ENCODE measurements at regions not wholly inside any gene's neighbourhood (a gene's known extent, or its start where the extent isn't known, plus 50 kb on each side); places are given as distances from the start of the nearest gene placed in this dataset.

DNA sequence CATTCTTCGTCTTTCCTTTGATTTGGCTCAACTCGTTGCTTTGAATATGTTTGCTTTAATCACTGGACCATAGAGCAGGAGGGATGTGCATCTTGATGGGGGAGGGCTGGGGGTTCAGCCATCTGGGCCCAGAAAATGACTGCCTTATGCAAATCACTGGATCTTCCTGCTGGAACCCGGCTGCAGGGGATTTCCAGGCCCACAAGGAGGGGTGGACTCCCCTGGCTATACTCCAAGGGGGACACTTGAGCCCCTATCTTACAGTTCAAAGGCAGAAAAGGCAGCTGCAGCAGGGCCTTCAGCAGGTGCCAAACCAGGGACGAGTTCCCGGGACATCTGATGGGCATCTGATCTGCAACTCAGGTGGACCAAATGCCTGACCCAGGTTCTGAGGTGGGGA, 122.5 kb downstream of the DICER1 start:
- no peak overlapping the region for H3K4me3 ChIP-seq (ENCODE audit: low read length)
- no peak overlapping the region for H3K4me2 ChIP-seq (ENCODE audit: low read length)
- H3K9ac ChIP-seq (ENCODE audit: low read depth, low read length), result no peak overlapping the region
- no peaks in the 10 kb centered on the region for H3K9me3 ChIP-seq (replicated peaks; ENCODE audit: low read length)
- no peaks in the 10 kb centered on the region for H3K36me3 ChIP-seq (ENCODE audit: insufficient read depth, low read length)
- no peaks in the 10 kb centered on the region for H3K27me3 ChIP-seq (ENCODE audit: control insufficient read depth, insufficient read depth, low read length)
- H3K4me1 ChIP-seq (ENCODE audit: control insufficient read depth, insufficient read depth, low read length), result no peaks in the 10 kb centered on the region

DNA sequence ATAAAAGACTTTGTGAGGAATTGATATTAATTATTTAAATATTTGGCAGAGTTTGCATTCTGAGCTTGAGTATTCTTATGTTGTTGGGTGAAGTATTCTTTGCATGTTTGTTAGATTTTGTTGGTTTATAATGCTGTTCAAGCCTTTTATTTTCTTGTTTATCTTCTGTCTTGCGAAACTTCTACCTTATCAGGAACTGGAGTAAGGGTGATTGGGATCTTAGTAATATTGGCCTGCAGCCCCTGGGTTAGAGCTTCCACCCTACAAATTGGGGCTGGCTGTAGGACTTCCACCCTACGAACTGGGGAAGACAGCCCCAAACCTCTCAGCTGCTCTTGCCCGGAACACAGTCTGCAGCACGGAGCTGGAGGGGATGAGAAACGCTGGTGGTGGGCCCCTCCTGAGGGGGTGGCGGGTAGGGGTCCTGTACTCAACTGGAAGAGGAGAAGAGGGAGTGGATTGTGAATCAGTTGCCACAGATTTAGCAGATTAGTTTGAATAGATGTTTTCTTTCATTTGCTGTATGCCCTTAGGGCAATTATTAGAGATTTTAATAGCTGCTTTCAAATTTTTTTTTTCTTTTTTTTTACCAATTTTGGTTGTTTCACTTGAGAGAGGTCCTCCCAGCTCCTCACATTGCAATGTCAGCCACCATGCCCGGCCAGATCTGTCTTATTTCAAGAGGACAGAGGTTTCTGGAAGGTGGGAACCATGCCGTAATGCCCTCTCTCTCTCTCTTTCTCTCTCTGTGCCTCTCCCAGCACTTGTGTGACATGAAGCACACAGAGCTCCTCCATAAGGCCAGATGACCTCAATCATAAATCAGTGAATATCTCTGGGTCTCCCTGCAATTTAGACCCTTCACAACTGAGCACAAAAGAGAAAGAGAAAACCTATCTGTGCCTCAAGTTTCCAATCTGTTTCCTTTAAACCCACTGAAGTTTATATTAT, 123.4 kb downstream of the DICER1 start:
- Histone ChIP-seq H3K4me1 (ENCODE audit: control insufficient read depth, insufficient read depth, low read length) (no peaks in the 10 kb centered on the region), H3K36me3 (ENCODE audit: insufficient read depth, low read length) (no peaks in the 10 kb centered on the region), H3K9ac (ENCODE audit: low read depth, low read length) (no peak overlapping the region), H3K4me2 (ENCODE audit: low read length) (no peak overlapping the region), H3K27me3 (ENCODE audit: control insufficient read depth, insufficient read depth, low read length) (no peaks in the 10 kb centered on the region), H3K4me3 (ENCODE audit: low read length) (no peak overlapping the region), H3K9me3 (replicated peaks; ENCODE audit: low read length) (no peaks in the 10 kb centered on the region)

DNA sequence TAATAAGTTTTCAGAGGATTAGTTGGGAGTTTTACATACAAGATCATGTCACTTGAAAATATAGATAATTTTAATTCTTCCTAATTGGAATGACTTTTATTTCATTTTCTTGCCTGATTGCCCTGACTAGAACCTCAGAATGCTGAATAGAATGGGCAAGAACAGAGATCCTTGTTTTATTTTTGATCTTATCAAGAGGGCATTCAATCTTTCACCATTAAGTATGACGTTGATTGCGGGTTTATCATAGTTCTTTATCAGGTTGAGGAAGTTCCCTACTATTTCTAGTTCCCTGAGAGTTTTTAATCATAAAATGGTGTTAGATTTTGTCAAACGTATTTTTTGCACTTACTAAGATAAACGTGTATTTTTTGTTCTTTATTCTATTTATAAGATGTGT, 124.3 kb downstream of the DICER1 start:
- Histone ChIP-seq H3K4me3 (ENCODE audit: low read length) (no peak overlapping the region), H3K36me3 (ENCODE audit: insufficient read depth, low read length) (no peaks in the 10 kb centered on the region), H3K4me1 (ENCODE audit: control insufficient read depth, insufficient read depth, low read length) (no peaks in the 10 kb centered on the region), H3K9me3 (replicated peaks; ENCODE audit: low read length) (no peaks in the 10 kb centered on the region), H3K9ac (ENCODE audit: low read depth, low read length) (no peak overlapping the region), H3K27me3 (ENCODE audit: control insufficient read depth, insufficient read depth, low read length) (no peaks in the 10 kb centered on the region), H3K4me2 (ENCODE audit: low read length) (no peak overlapping the region)

DNA sequence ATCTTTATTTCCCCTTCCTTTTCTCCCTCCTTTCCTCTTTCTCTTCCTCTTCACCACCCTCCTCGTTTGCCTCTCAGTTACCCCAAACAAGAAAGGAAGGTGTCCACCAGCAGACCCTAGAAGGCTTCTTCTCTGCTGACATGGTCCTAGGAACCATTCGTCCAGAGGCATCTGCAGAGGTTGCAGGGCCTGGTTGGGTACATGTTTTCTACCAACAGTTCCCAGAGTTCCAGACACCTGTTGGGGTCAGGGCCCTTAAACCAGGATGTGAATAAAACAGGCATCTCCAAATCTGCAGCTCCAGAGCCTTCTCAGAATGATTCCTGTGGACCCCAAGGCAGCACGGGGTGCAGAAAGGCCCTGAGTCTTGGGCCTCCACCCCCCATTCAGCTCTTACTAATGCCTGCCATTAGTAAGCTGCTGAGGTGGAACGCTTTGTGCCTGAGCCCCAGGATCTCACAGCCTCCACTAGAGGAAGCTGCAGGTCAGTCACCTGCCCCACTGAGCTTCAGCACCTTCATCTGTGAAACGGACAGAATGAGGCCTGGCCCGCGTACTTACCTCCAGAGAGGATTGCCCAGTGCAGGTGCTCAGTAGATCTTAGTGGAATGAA, 130.4 kb downstream of the DICER1 start:
- no peaks in the 10 kb centered on the region for H3K4me1 ChIP-seq (ENCODE audit: control insufficient read depth, insufficient read depth, low read length)
- no peak overlapping the region for H3K4me3 ChIP-seq (ENCODE audit: low read length)
- H3K9ac ChIP-seq (ENCODE audit: low read depth, low read length), result no peak overlapping the region
- no peaks in the 10 kb centered on the region for H3K27me3 ChIP-seq (ENCODE audit: control insufficient read depth, insufficient read depth, low read length)
- no peak overlapping the region for H3K4me2 ChIP-seq (ENCODE audit: low read length)
- no peaks in the 10 kb centered on the region for H3K36me3 ChIP-seq (ENCODE audit: insufficient read depth, low read length)
- H3K9me3 ChIP-seq (replicated peaks; ENCODE audit: low read length), result no peaks in the 10 kb centered on the region

DNA sequence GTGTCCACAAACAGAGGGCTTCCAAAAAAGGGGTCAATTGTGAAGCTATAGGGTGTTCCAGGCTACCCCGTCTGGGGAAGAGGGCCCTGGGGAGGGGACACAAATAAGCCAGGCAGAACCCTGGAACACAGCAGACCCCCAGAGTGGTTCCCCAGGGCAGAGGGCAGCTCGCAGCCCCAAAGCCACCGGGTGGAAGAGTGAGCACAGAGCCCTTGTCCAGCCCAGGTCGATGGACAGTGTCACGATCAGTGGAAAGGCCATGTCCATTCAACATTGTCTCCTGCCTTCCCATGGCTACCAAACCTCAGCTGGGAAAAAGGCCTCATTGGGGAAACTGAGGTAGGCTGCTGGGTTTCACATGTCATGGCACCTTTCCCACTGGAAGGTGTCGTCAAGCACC, 131.4 kb downstream of the DICER1 start:
- Histone ChIP-seq H3K4me1 (ENCODE audit: control insufficient read depth, insufficient read depth, low read length) (no peaks in the 10 kb centered on the region), H3K4me3 (ENCODE audit: low read length) (no peak overlapping the region), H3K4me2 (ENCODE audit: low read length) (no peak overlapping the region), H3K36me3 (ENCODE audit: insufficient read depth, low read length) (no peaks in the 10 kb centered on the region), H3K9me3 (replicated peaks; ENCODE audit: low read length) (no peaks in the 10 kb centered on the region), H3K9ac (ENCODE audit: low read depth, low read length) (no peak overlapping the region), H3K27me3 (ENCODE audit: control insufficient read depth, insufficient read depth, low read length) (no peaks in the 10 kb centered on the region)

DNA sequence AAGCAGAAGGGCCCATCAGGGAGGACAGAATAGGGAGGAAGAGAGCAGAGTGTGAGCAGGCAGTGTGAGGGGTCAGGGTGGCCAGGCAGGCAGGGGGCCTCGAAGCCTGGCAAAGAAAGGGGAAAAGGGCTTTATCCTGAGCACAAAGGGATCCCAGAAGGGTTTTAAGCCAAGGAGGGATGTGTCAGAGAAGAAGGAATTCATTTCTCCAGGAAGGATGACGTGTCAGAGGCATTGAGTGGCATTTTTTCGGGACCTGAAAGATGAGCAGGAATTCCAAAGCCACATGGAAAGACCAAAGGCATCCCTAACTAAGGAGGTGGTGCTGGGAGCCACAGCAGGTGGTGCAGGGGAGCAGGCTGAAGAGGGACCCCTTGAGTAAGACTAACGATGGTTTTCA, 132.1 kb downstream of the DICER1 start:
- Histone ChIP-seq H3K4me2 (ENCODE audit: low read length) (no peak overlapping the region), H3K36me3 (ENCODE audit: insufficient read depth, low read length) (no peaks in the 10 kb centered on the region), H3K4me3 (ENCODE audit: low read length) (no peak overlapping the region), H3K4me1 (ENCODE audit: control insufficient read depth, insufficient read depth, low read length) (no peaks in the 10 kb centered on the region), H3K9me3 (replicated peaks; ENCODE audit: low read length) (no peaks in the 10 kb centered on the region), H3K27me3 (ENCODE audit: control insufficient read depth, insufficient read depth, low read length) (no peaks in the 10 kb centered on the region), H3K9ac (ENCODE audit: low read depth, low read length) (no peak overlapping the region)

DNA sequence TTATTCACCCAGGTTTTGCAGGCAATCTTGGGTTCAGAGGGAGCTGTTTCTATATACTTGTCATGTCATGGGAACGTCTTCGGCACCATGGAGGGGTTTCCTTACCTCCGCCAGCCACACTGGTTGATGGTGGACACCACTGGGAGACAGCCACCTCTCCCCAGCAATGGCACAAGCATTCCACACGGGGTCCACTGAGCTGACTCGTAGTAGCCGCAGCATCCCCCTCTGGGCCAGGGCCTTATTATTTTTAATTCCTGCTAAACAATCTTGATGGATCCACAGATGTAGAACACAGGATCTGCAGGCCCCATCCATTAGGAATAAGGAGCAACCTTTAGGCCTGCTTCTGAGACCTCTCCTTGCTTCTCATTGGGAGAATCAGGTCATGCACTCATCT, 132.9 kb downstream of the DICER1 start:
- no peak overlapping the region for H3K4me2 ChIP-seq (ENCODE audit: low read length)
- no peaks in the 10 kb centered on the region for H3K36me3 ChIP-seq (ENCODE audit: insufficient read depth, low read length)
- H3K4me1 ChIP-seq (ENCODE audit: control insufficient read depth, insufficient read depth, low read length), result no peaks in the 10 kb centered on the region
- H3K9ac ChIP-seq (ENCODE audit: low read depth, low read length), result no peak overlapping the region
- no peaks in the 10 kb centered on the region for H3K9me3 ChIP-seq (replicated peaks; ENCODE audit: low read length)
- H3K4me3 ChIP-seq (ENCODE audit: low read length), result no peak overlapping the region
- H3K27me3 ChIP-seq (ENCODE audit: control insufficient read depth, insufficient read depth, low read length), result no peaks in the 10 kb centered on the region

DNA sequence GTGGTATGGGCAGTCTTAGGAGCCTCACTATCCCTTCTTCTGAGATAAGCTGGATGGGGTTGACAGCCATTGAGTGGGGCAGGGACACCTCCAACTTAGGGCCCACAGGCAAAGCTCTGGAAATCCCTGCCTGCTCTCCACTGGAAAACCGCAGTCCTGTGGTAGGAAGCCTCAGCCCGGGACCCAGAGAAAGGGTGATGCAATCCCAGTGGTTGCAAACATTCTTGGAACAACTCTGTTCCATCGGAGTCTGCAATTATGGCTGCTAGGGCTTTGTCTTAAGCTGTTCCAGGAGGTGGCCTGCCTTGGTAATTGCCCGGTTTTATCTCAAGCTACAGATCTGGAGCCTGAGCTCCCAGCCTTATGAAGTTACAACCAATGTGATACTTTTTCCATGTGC, 133.4 kb downstream of the DICER1 start:
- H3K9me3 ChIP-seq (replicated peaks; ENCODE audit: low read length), result no peaks in the 10 kb centered on the region
- no peaks in the 10 kb centered on the region for H3K4me1 ChIP-seq (ENCODE audit: control insufficient read depth, insufficient read depth, low read length)
- no peak overlapping the region for H3K4me3 ChIP-seq (ENCODE audit: low read length)
- no peaks in the 10 kb centered on the region for H3K27me3 ChIP-seq (ENCODE audit: control insufficient read depth, insufficient read depth, low read length)
- H3K36me3 ChIP-seq (ENCODE audit: insufficient read depth, low read length), result no peaks in the 10 kb centered on the region
- no peak overlapping the region for H3K4me2 ChIP-seq (ENCODE audit: low read length)
- no peak overlapping the region for H3K9ac ChIP-seq (ENCODE audit: low read depth, low read length)

DNA sequence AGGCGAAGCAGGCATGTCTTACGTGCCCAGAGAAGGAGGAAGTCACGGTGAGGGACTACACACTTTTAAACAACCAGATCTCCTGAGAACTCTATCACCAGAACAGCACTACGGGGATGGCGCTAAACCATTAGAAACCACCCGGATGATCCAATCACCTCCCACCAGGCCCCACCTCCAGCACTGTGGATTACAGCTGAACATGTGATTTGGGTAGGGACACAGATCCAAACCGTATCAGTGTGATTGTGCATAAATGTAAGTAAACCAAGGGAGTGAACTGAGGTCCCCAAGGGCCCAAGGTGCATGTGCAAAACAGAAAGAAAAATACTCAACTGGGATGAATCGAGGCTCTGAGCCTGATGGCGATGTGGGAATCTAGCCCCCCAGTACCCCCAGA, 134.2 kb downstream of the DICER1 start:
- no peak overlapping the region for H3K4me2 ChIP-seq (ENCODE audit: low read length)
- no peaks in the 10 kb centered on the region for H3K9me3 ChIP-seq (replicated peaks; ENCODE audit: low read length)
- H3K36me3 ChIP-seq (ENCODE audit: insufficient read depth, low read length), result no peaks in the 10 kb centered on the region
- no peaks in the 10 kb centered on the region for H3K27me3 ChIP-seq (ENCODE audit: control insufficient read depth, insufficient read depth, low read length)
- H3K4me1 ChIP-seq (ENCODE audit: control insufficient read depth, insufficient read depth, low read length), result no peaks in the 10 kb centered on the region
- H3K9ac ChIP-seq (ENCODE audit: low read depth, low read length), result no peak overlapping the region
- H3K4me3 ChIP-seq (ENCODE audit: low read length), result no peak overlapping the region

DNA sequence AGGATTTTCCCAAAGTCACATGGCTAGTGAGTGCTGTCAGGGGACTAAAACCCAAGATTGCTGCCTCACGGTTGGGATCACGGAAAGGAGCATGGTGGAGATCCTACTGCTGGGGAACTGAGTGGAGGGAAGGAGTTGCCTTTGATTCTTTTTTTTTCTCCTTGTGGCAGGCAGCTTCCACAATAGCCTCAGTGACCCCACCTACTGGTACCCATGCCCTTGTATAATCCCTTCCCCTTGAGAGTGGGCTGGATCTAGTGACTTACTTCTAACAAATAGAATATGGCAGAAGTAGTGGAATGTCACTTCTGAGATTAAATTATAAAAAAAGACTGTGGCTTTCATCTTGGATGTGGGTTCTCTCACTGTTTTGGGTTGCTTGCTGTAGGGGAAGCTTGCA, 135.7 kb downstream of the DICER1 start:
- no peak overlapping the region for H3K4me3 ChIP-seq (ENCODE audit: low read length)
- H3K4me1 ChIP-seq (ENCODE audit: control insufficient read depth, insufficient read depth, low read length), result no peaks in the 10 kb centered on the region
- no peak overlapping the region for H3K9ac ChIP-seq (ENCODE audit: low read depth, low read length)
- H3K4me2 ChIP-seq (ENCODE audit: low read length), result no peak overlapping the region
- no peaks in the 10 kb centered on the region for H3K9me3 ChIP-seq (replicated peaks; ENCODE audit: low read length)
- no peaks in the 10 kb centered on the region for H3K27me3 ChIP-seq (ENCODE audit: control insufficient read depth, insufficient read depth, low read length)
- H3K36me3 ChIP-seq (ENCODE audit: insufficient read depth, low read length), result no peaks in the 10 kb centered on the region

DNA sequence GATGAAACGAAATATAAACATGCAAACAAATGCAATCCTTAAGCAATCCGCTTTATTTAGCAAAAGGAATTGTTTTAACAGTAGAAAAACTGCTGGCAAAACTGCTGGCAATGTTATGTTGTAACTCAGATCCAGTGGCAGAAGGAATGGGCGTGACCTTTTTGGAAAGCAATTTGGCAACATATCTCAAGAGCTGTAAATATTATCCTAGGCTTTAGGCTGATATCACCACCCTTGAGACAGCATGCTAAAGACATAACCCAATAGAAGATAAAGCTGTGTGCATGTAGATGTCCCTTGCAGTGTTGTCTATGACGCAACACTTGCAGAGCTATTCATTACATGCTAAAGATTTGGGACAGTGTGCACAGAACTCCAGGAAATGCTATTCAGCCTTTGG, 138.5 kb downstream of the DICER1 start:
- Histone ChIP-seq H3K27me3 (ENCODE audit: control insufficient read depth, insufficient read depth, low read length) (no peaks in the 10 kb centered on the region), H3K9ac (ENCODE audit: low read depth, low read length) (no peak overlapping the region), H3K4me1 (ENCODE audit: control insufficient read depth, insufficient read depth, low read length) (no peaks in the 10 kb centered on the region), H3K4me2 (ENCODE audit: low read length) (no peak overlapping the region), H3K9me3 (replicated peaks; ENCODE audit: low read length) (no peaks in the 10 kb centered on the region), H3K36me3 (ENCODE audit: insufficient read depth, low read length) (no peaks in the 10 kb centered on the region), H3K4me3 (ENCODE audit: low read length) (no peak overlapping the region)

DNA sequence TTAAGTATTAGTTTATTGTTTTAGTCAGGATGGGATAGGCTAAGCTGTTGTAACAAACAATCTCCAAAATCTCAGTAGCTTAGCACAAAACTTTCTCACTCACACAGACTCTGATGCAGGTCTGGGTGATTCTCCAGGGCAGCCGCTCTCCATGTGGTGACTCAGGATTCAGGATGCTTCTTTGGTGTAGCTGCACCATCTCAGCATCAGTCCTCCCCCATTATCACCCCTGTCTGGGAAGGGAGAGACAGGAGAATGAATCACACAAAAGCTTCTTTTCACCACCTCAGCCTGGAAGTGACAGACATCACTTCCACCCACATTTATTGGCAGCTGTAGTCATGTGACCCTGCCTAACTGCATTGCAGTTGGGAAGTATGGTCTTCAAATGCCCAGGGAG, 142.3 kb downstream of the DICER1 start:
- Histone ChIP-seq H3K36me3 (ENCODE audit: insufficient read depth, low read length) (no peaks in the 10 kb centered on the region), H3K9ac (ENCODE audit: low read depth, low read length) (no peak overlapping the region), H3K4me3 (ENCODE audit: low read length) (no peak overlapping the region), H3K27me3 (ENCODE audit: control insufficient read depth, insufficient read depth, low read length) (no peaks in the 10 kb centered on the region), H3K4me1 (ENCODE audit: control insufficient read depth, insufficient read depth, low read length) (no peaks in the 10 kb centered on the region), H3K4me2 (ENCODE audit: low read length) (no peak overlapping the region), H3K9me3 (replicated peaks; ENCODE audit: low read length) (no peaks in the 10 kb centered on the region)
